HT-29 (cell line): ENCODE measurements at regions not wholly inside any gene's neighbourhood (a gene's known extent, or its start where the extent isn't known, plus 50 kb on each side); places are given as distances from the start of the nearest gene placed in this dataset.

ENCODE experiments used
- DNase-seq: peaks from one replicate; pipeline ENCODE4 v3.0.0-alpha.2; 2015; ENCODE audit warnings: low spot score

- DNase-seq = no peak
These were observed 286.4 kb upstream of the SP4 start for GRCh38 chr7:21141476-21141875.

GRCh38 chr7:21142081-21142480 lies 285.8 kb upstream of the SP4 start:
- DNase-seq = no peak

- DNase-seq = no peak
These were observed 281.1 kb upstream of the SP4 start for GRCh38 chr7:21146642-21147423.

- no peak for DNase-seq
These were observed 278.1 kb upstream of the SP4 start for GRCh38 chr7:21149809-21150208.

- DNase-seq = no peak
These were observed 273.3 kb upstream of the SP4 start for GRCh38 chr7:21154614-21155013.

GRCh38 chr7:21159506-21159905 lies 268.4 kb upstream of the SP4 start:
- DNase-seq = no peak

GRCh38 chr7:21160401-21160800 lies 267.5 kb upstream of the SP4 start:
- DNase-seq = no peak

- DNase-seq = no peak
These were observed 259.9 kb upstream of the SP4 start for GRCh38 chr7:21167942-21168341.

- DNase-seq = no peak
These were observed 258.0 kb upstream of the SP4 start for GRCh38 chr7:21169667-21170580.

GRCh38 chr7:21172800-21173199 lies 255.1 kb upstream of the SP4 start:
- no peak for DNase-seq

GRCh38 chr7:21173436-21173835 lies 254.4 kb upstream of the SP4 start:
- DNase-seq = no peak

GRCh38 chr7:21175714-21176113 lies 252.2 kb upstream of the SP4 start:
- DNase-seq = no peak

- DNase-seq = no peak
These were observed 242.8 kb upstream of the SP4 start for GRCh38 chr7:21184942-21185652.

GRCh38 chr7:21185653-21186265 lies 242.1 kb upstream of the SP4 start:
- no peak for DNase-seq

GRCh38 chr7:21191321-21192073 lies 236.4 kb upstream of the SP4 start:
- DNase-seq = peak; percentile 2

- no peak for DNase-seq
These were observed 235.2 kb upstream of the SP4 start for GRCh38 chr7:21192657-21193056.

- no peak for DNase-seq
These were observed 234.0 kb upstream of the SP4 start for GRCh38 chr7:21193895-21194294.

- DNase-seq = no peak
These were observed 232.9 kb upstream of the SP4 start for GRCh38 chr7:21194936-21195335.

GRCh38 chr7:21198921-21199320 lies 229.0 kb upstream of the SP4 start:
- DNase-seq = no peak

GRCh38 chr7:21200503-21200902 lies 227.4 kb upstream of the SP4 start:
- no peak for DNase-seq

- no peak for DNase-seq
These were observed 213.2 kb upstream of the SP4 start for GRCh38 chr7:21214657-21215056.
